Panc1 (cell line): ENCODE measurements at regions not wholly inside any gene's neighbourhood (a gene's known extent, or its start where the extent isn't known, plus 50 kb on each side); places are given as distances from the start of the nearest gene placed in this dataset.

Experiments used
- ATAC-seq: fragments of 200-7000 bp; cut with Tn5 transposase; 2 replicates; pipeline ENCODE4 v1.9.1; 2020; ENCODE audit warnings: mild to moderate bottlenecking, moderate library complexity
- BruUV-seq: library from RNA; stranded (reverse); fragments of 400-500 nt; replicated peaks from 2 replicates; lab custom pipeline; 2021; lab: Mats Ljungman, UMichigan
- CTCF ChIA-PET: fragments of 300-600 bp; sonication (Branson Sonifier 250); formaldehyde crosslinking; loops from one replicate; lab custom pipeline; 2022; ENCODE audit warnings: antibody characterized with exemption; lab: Charles Lee
- POLR2A ChIA-PET: fragments of 300-600 bp; sonication (Branson Sonifier 250); formaldehyde crosslinking; loops from one replicate; lab custom pipeline; 2022; ENCODE audit warnings: antibody characterized with exemption; lab: Charles Lee
- DNase-seq: peaks from one replicate; pipeline ENCODE4 v3.0.0-alpha.2; 2010; ENCODE audit warnings: low read depth, low spot score
- H3K27ac ChIP-seq: 2 replicates; pipeline ENCODE4 v1.5.1; 2011; ENCODE audit warnings: mild to moderate bottlenecking, low read length, inconsistent platforms
- H3K27me3 ChIP-seq: fragments of 200-500 bp; sonication (Bioruptor generic); 2 replicates; pipeline ENCODE4 v1.6.0; 2014; ENCODE audit warnings: low read length, inconsistent platforms; ENCODE audit not compliant: control insufficient read depth, insufficient read depth
- H3K36me3 ChIP-seq: fragments of 200-500 bp; sonication (Bioruptor generic); 2 replicates; pipeline ENCODE4 v1.5.1; 2014; ENCODE audit warnings: inconsistent platforms, mild to moderate bottlenecking, low read length, moderate library complexity; ENCODE audit not compliant: control insufficient read depth, insufficient read depth
- H3K4me1 ChIP-seq: 2 replicates; pipeline ENCODE4 v1.5.1; 2011; ENCODE audit warnings: inconsistent platforms, mild to moderate bottlenecking, low read length, moderate library complexity; ENCODE audit not compliant: control insufficient read depth, insufficient read depth
- H3K4me3 ChIP-seq, 2 experiments: 2 replicates each; pipeline ENCODE4 v1.5.1; 2011 to 2012; ENCODE audit warnings: low read depth in 2 of 2, low read length in 2 of 2, mild to moderate bottlenecking in 2 of 2, inconsistent platforms in 1 of 2, moderate library complexity in 1 of 2
- H3K9me3 ChIP-seq: fragments of 200-500 bp; sonication (Bioruptor generic); 2 replicates; pipeline ENCODE4 v1.5.1; 2014; ENCODE audit warnings: low read depth, mild to moderate bottlenecking, inconsistent platforms, low read length, moderate library complexity; ENCODE audit not compliant: control insufficient read depth, insufficient read depth
- CTCF ChIP-seq: fragments of 450-650 bp; IDR thresholded peaks from 2 replicates; pipeline ENCODE4 v1.5.1; 2017; ENCODE audit warnings: mild to moderate bottlenecking
- POLR2AphosphoS5 ChIP-seq: IDR thresholded peaks from 2 replicates; pipeline ENCODE4 v1.6.1; 2012; ENCODE audit warnings: mild to moderate bottlenecking, low read depth, low read length, moderate library complexity
- REST ChIP-seq, 2 experiments: IDR thresholded peaks; 2 replicates each; pipeline ENCODE4 v1.6.1; 2011 to 2012; ENCODE audit warnings: low read depth in 2 of 2, control low read depth in 1 of 2, low read length in 1 of 2, mild to moderate bottlenecking in 1 of 2, moderate library complexity in 1 of 2; ENCODE audit not compliant: insufficient read depth in 1 of 2
- SIN3A ChIP-seq: IDR thresholded peaks from 2 replicates; pipeline ENCODE4 v1.6.1; 2012; ENCODE audit warnings: low read depth, mild to moderate bottlenecking, low read length, moderate library complexity, borderline replicate concordance; ENCODE audit not compliant: insufficient read depth
- TCF7L2 ChIP-seq: IDR thresholded peaks from 2 replicates; pipeline ENCODE4 v1.6.1; 2011; ENCODE audit warnings: mild to moderate bottlenecking, low read depth, low read length, inconsistent platforms
- in situ Hi-C: cut with HindIII; loops from 2 replicates; pipeline ENCODE4 v1.10.0; 2016; ENCODE audit warnings: low sequenced_read_pairs, low pct_unique_long_range_greater_than_20kb
- intact Hi-C: fragments of 100-400 bp; cut with micrococcal nuclease; formaldehyde crosslinking; loops from one replicate; pipeline ENCODE4 v1.10.0; 2022; ENCODE audit not compliant: unreplicated experiment

GRCh38 chr5:124651663-124652513, 94.6 kb downstream of the ZNF608 start:
- ChIA-PET CTCF (interaction anchor here (0.7 kb wide), 1 partner anchor 52 kb away, joined by 6 read pairs; no protein-coding TSS in a partner anchor), POLR2A (interaction anchor here (0.8 kb wide), 1 partner anchor 93 kb away, joined by 4 read pairs; no protein-coding TSS in a partner anchor)
- TF ChIP-seq SIN3A (0 out of 2 replicates have a peak, but pooled peaks have one; percentile 17), TCF7L2 (0 out of 2 replicates have a peak, but pooled peaks have one; percentile 6), POLR2AphosphoS5 (peak; percentile 23; the same call in 1 of the 2 replicates), CTCF (no peak)
- H3K9me3 ChIP-seq: no peaks in the 10 kb centered on the region
- H3K36me3 ChIP-seq: no peaks in the 10 kb centered on the region
- peak overlapping the region; percentile 51 to 65 for H3K4me3 ChIP-seq
- H3K27me3 ChIP-seq: no peaks in the 10 kb centered on the region
- intact Hi-C loops: loop anchor here (10.0 kb wide), 1 partner anchor 753 kb away; no protein-coding TSS in a partner anchor
- DNase-seq (no peak), ATAC-seq (peak; percentile 82)
- in situ Hi-C loops: no loop called here
- BruUV-seq: no TSS peak
- peaks cover 79% of the 10 kb centered on the region for H3K4me1 ChIP-seq
- H3K27ac ChIP-seq: peak overlapping the region; percentile 100

- H3K4me1 ChIP-seq: peaks cover 74% of the 10 kb centered on the region
- H3K27ac ChIP-seq: peak overlapping the region; percentile 100
- no peaks in the 10 kb centered on the region for H3K36me3 ChIP-seq
- H3K27me3 ChIP-seq: no peaks in the 10 kb centered on the region
- H3K4me3 ChIP-seq: peak overlapping the region; percentile 51 to 65
- in situ Hi-C loops (no loop called here), intact Hi-C loops (loop anchor here (10.0 kb wide), 1 partner anchor 754 kb away; no protein-coding TSS in a partner anchor)
- H3K9me3 ChIP-seq: no peaks in the 10 kb centered on the region
- TF ChIP-seq SIN3A (no peak), REST (IDR thresholded peaks at IDR 0.05; ENCODE audit: insufficient read depth in 1 of 2, low read depth in 2 of 2, low read length in 1 of 2) (no peak), POLR2AphosphoS5 (no peak), TCF7L2 (0 out of 2 replicates have a peak, but pooled peaks have one; percentile 10), CTCF (no peak)
- BruUV-seq: no TSS peak
- DNase-seq: no peak
- CTCF ChIA-PET: no interaction called here
- POLR2A ChIA-PET: interaction anchor here (0.6 to 1.0 kb wide), 4 partner anchors 10 to 176 kb away, joined by 3 to 13 read pairs (median 6); no protein-coding TSS in a partner anchor
- ATAC-seq: peak; percentile 20; the same call in 1 of the 2 replicates
These were observed 95.3 kb downstream of the ZNF608 start for GRCh38 chr5:124650951-124651662.
